Muscle of back (tissue), 3 donors: ENCODE measurements at regions not wholly inside any gene's neighbourhood (a gene's known extent, or its start where the extent isn't known, plus 50 kb on each side); places are given as distances from the start of the nearest gene placed in this dataset.
"Not testable (repeated sequence)": the region's sequence is repeated elsewhere in the genome, so short reads cannot be mapped to it uniquely, and the experiment has no call there.

Experiments used
- DNase-seq, 3 donors: peaks; one replicate each; pipeline versions ENCODE4 v3.0.0 to v3.0.0-alpha.2; 2013

- DNase-seq, result not testable (repeated sequence)
Observed at GRCh38 chr10:35858676-35859283, 216.7 kb upstream of the FZD8 start.

- no peak for DNase-seq
Observed at GRCh38 chr10:35857860-35858259, 215.8 kb upstream of the FZD8 start.

DNA sequence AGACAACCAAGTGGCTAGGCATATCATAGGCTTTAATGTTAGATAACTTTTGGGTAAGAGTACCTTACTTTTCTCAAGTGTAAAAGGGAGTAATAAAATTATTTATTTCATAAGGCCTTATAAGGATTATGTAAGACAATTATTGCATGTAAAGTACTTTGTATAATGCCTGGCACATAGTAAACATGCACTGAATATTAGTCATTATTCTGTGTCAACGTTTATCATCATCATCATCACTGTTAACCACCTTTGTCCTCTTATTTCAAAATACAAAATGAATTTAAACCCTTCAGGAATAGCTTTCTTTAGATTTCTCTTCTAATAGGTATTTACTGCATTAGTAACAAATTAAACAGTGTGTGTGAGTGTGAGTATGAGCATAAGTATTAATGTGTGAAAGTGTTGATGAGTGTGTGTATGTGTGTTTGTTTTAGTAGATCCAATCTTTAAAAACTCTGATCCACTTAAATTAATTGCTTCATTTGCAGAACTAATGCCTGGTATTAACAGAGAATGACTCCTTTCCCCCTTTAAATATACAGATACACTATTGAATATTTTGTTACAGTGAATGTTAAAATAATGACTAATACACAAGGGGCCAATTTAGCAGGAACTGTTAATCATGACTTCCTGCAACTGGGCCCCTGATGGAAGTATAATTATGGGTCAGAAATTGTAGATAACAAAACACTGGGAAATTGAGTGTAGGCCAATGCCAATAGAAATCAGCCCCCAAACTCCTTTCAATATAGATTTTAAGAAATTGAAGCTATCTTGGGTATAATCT lies 213.3 kb upstream of the FZD8 start:
- no peak for DNase-seq

- DNase-seq, result no peak
Observed at GRCh38 chr10:35854661-35855060, 212.6 kb upstream of the FZD8 start.

DNA sequence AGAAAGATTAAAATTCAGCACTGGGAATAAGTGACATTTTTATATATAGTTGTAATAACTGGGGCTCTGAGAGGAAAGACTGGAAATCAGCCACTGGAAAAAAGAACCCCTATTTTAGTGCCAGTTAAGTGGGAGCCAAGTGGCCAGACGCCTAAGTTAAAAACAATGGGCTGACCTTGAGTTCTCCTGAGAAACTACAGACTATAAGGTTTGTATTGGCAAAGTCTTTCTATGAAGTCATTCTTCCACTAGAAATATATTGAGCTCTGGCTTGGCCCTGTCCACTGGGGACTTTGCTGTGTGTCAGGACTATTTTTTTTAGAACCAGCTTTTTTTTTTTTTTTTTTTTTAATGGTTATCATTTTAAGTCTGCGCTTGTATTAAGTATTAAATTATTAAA lies 210.6 kb upstream of the FZD8 start:
- peak in 2 of 3 donors; percentile 30 to 66 for DNase-seq

DNA sequence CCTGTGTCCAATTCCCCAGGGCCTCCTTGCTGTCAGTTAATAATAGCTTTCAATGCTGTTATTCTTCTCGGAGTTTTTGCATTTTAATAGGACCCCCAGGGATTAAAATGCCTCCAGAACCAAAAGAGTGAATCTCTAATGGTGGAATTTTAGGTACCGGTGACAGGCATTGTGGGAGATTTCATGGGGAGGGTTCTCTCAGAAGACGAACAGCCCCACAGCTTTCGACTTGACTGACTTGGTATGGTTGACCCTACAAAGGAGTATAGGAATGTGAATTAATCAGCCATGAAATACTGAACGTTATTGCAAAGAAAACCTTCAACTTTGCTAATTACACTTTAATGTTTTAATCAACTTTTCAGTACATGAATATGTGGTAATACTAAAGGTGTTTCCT lies 206.3 kb upstream of the FZD8 start:
- no peak for DNase-seq

DNA sequence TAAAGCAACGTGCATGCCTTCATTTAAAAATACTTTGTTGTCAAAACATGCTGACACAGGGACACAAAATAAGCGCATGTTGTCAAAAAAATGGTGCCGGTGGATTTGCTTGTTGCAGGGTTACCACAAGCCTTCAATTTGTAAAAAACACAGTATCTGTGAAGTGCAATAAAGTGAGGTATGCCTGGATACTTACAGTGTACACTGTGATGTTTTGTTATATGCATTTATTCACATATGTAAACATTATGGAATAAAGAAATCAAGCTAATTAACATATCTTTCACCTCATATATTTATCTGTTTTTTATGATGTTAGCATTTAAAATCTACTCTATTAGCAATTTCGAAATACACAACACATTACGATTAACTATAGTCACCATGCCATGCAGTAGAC lies 202.6 kb upstream of the FZD8 start:
- DNase-seq, result no peak

- DNase-seq, result peak in 2 of 3 donors; percentile 44 to 73
Observed at GRCh38 chr10:35843524-35844181, 201.6 kb upstream of the FZD8 start.

- no peak for DNase-seq
Observed at GRCh38 chr10:35838054-35838453, 196.0 kb upstream of the FZD8 start.

DNA sequence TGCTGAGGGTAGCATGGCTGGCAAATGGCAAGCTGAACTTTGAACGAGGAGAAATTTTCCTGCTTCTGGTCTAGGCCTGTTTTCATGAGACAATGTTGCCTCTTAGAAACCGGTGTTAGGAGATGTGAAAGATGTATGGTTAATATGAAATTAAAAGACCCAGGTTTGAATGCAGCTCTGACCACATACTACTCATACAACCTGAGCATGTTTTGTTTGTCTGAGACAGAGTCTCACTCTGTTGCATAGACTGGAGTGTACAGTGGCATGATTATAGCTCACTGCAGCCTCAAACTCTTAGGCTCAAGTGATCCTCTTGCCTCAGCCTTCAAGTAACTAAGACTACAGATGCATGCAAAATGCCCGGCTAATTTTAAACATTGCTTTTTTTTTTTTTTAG lies 193.4 kb upstream of the FZD8 start:
- DNase-seq, result no peak

GRCh38 chr10:35834877-35835494 lies 192.9 kb upstream of the FZD8 start:
- no peak for DNase-seq

DNA sequence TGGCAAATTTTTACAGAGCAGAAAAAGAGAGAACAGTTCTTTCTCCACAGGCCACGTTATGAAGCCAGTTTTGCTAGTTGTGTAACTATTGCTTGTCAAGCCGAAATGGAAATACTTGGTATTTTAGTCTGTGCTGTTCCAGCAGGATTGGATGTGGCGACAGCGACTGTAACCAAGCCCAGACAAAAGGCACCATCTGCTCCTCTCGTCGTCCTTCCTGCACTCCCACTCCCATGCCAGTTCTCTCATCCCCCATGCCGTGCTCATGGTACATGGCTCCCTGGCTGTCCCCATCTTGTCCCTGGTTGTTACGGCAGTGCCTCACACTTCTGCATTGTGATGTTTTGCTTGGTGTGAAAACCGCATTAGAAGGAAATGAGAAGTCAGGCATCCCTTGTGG lies 185.7 kb upstream of the FZD8 start:
- no peak for DNase-seq

DNA sequence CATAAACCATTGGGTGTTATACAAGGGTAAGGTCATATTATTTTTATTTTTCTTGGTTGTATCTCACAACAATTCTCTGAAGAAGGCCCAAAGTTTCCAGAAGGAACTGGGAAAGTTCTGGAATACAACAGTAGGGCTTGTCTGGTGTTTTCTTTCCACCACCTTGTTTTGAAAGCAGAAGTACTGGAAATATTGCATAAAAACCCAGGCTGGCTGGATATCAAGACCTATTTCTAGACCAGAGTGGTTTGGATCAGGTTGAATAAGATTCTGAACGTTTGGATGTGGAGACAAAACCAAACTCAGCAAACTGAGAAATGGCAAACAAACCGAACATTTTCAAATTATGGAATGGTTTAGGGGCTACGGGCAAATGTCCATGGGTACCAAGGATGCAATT lies 182.6 kb upstream of the FZD8 start:
- no peak for DNase-seq

- peak; percentile 17 to 65 (median 45) for DNase-seq
Observed at GRCh38 chr10:35822316-35822715, 180.2 kb upstream of the FZD8 start.

- DNase-seq, result no peak
Observed at GRCh38 chr10:35821339-35821911, 179.3 kb upstream of the FZD8 start.

DNA sequence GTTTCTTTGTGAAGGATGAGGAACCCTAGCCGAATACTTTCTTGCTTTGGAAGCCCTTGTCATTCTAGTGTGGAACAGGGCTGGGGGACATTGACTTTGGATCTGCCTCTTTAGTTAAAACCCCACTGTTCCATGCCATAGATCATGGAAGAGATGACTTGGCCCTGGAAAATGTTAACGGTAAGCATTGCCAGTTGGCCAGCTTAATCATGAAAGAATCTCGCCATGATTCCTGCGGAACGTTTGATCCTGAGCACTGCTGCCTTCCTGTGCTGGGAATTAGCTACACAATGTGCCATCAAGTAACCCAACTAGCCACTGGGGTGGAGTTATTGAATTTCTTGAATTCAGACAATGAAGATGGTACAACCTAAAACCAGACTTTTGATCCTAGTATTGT lies 177.6 kb upstream of the FZD8 start:
- no peak for DNase-seq

DNA sequence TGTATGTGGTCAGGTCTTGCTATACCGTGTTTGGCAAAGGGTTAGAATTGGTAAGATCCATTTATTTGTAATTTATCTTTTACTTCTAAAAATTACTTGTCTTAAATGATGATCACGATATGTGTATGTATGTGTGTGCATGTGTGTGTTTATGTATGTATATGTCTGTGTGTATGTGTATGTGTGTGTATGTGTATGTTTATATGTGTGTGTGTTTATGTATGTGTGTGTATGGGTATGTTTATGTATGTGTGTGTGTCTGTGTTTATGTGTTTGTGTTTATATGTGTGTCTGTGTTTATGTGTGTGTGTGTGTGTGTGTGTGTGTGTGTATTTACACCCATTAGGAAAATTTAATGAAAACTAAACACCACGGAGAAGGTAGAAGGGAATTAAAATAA lies 176.9 kb upstream of the FZD8 start:
- no peak for DNase-seq

DNA sequence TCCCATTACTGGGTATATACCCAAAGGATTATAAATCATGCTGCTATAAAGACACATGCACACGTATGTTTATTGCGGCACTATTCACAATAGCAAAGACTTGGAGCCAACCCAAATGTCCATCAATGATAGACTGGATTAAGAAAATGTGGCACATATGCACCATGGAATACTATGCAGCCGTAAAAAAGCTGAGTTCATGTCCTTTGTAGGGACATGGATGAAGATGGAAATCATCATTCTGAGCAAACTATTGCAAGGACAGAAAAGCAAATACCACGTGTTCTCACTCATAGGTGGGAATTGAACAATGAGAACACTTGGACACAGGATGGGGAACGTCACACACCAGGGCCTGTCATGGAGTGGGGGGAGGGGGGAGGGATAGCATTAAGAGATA lies 175.0 kb upstream of the FZD8 start:
- DNase-seq, result not testable (repeated sequence)

DNA sequence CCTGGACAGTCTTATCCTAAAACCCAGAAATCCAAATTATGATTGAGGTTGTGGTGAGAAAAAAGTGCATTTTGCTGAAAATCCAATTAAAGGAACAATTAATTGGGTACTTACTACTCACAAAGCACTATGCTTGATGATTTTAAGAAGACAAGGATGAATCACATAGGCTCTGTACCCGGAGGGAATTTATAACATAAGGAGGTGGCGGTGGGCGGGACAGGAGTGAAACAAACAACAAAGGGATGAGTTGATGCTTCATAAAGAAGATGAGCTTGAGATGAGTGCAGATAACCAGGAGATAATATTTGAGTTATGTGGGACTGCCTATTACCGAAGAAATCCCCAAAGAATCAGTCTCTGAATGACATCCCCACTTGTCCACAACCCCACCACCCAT lies 171.1 kb upstream of the FZD8 start:
- no peak for DNase-seq

- DNase-seq, result no peak
Observed at GRCh38 chr10:35808344-35808743, 166.2 kb upstream of the FZD8 start.

GRCh38 chr10:35803046-35803445 lies 160.9 kb upstream of the FZD8 start:
- no peak for DNase-seq

DNA sequence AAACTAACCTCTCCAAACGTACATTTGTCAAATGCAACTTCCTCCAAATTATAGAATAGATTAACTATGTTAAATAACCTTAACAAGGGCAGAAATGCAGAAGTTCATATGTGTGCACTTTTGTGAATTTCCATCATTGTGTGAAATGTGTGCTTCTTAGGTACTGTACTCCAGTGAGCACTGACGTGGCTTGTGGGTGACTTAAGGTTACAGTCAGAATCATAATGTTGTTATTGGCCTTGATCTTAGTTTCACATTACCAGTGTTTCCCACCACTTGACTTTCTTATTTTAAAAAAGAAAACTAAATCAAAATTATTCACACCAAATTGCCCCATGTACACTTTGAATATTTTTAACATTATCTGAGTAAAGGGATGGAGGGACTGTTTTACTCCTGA lies 155.1 kb upstream of the FZD8 start:
- no peak for DNase-seq
